Stimulated activated CD4-positive, alpha-beta T cell treated with anti-CD3 and anti-CD28 coated beads, Interleukin-15, amount 100 ng/mL, for 1 hour (primary cell): ENCODE measurements at regions not wholly inside any gene's neighbourhood (a gene's known extent, or its start where the extent isn't known, plus 50 kb on each side); places are given as distances from the start of the nearest gene placed in this dataset.

Source experiments
- DNase-seq, 2 donors: peaks; one replicate each; pipeline ENCODE4 v3.0.0-alpha.2; 2020; ENCODE audit warnings: low read depth in 1 of 2, low spot score in 1 of 2

DNA sequence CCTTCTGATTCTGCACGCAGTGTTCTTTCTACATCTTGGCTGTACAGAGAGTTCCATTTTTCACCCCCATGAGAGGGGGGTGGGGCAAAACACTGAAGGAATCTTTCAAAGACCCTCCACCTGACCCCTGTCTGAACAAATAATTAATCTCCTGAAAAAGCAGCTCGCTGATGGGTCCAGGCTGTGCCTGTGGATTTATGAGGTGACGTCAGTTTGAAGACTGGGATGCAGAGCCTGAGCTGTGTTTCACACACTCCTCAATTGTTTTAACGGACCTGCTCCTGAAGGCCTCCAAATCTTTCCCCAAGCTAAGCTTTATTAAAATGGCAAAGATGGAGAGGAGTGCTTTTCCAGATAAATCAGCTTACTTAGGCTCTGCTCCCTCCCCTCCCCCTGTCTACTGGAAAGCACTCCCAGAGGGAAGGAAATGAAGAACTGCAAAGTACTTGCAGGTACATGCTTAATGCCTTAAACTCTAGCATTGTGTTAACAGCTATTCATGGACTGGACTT is 390.2 kb upstream of the TNP1 start:
- no peak for DNase-seq

GRCh38 chr2:217249121-217250012 is 389.5 kb upstream of the TNP1 start:
- DNase-seq, result no peak

- DNase-seq, result no peak
Observed at GRCh38 chr2:217248312-217248935, 388.6 kb upstream of the TNP1 start.

DNA sequence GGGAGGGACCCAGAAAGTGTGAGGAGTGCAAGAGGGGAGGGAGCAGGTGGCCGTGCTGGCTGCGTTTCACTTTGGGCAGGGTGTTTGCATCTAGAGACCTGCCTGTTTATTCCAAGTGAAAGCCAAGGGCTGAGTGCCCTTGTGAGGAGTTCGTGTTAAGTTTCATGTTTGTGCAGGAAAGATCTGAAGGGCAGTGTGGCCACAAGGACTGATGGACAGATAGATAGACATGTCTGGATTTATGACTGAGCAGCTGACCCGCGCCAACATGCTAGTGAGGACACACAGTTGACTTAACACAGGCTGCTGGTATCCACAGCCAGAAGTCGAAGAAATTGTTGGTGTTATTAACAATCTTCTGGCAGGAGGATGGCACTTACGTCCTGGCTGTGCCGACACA is 387.6 kb upstream of the TNP1 start:
- DNase-seq, result no peak

DNA sequence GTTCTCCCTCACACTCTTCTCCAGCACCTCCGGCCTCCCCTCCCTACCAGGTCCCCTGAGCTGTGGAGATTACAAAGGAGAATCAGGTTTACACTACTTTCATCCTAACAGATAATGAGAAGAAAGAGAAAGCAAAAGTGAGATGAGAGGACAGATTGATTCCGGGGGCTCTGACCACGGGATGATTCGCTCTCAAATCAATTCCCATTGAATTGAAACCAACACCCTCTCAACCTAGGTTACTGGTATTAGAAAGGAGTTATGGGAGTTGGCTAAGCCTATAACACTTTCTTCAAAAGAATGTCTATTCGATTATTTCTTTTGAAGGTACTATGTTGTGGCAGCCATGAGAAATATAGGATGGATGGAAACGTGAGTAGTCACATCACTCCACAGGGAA is 386.2 kb upstream of the TNP1 start:
- DNase-seq, result no peak

DNA sequence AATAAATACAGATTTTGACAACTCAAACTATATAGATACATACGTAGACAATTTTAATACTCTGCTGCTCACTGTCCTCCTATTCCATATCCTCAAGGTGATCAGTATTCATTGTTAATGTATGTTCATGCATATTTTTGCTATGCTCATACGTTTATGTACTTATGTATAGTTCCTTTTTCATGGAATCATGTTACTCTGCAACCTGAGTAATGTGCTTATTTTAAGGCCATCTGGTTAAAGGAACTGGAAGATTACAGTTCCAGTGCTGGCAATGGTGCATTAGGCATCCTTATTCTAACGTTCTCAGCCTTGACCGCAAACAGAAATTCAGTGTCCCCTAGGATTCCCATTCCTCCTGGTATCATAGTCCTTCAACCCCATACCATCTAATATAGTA is 385.0 kb upstream of the TNP1 start:
- DNase-seq, result no peak

DNA sequence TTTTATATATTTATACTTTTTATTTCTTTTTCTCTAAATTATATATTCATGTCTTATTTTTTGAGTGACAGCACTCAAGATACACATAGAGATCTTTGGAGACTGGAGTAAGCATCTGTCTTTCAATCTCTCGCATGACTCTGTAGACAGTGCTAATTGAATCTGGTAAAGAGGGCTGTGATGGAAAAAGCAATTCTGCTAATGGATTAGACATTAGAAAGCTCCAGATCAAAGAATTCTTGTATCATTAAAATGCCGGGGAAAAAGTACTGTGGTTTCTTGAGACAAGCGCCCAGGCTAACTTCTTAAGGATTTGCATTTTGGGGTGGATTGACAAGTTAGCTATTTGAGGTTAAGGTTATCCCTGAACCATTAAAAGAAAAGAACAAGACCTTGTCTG is 383.1 kb upstream of the TNP1 start:
- no peak for DNase-seq

DNA sequence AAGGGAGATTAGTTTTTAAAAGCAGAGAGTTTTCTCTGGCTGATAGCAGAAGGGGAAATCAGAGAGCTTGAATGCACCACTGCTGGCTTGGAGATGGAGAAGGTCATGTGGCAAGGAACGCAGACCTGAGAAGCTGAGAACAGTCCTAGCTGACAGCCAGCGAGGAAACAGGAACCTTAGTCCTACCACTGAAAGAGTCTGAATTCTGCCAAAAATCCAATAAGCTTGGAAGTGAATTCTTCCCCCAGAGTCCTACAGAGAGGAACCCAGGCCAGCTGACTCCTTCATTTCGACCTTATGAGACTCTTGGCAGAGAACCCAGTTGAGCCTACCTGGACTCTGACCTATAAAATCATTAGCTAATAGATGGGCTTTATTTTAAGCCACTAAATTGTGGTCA is 371.9 kb upstream of the TNP1 start:
- no peak for DNase-seq

GRCh38 chr2:217231212-217231611 is 371.3 kb upstream of the TNP1 start:
- no peak for DNase-seq

- no peak for DNase-seq
Observed at GRCh38 chr2:217228732-217229131, 368.9 kb upstream of the TNP1 start.

GRCh38 chr2:217227794-217228193 is 367.9 kb upstream of the TNP1 start:
- no peak for DNase-seq

GRCh38 chr2:217225596-217225995 is 365.7 kb upstream of the TNP1 start:
- no peak for DNase-seq

DNA sequence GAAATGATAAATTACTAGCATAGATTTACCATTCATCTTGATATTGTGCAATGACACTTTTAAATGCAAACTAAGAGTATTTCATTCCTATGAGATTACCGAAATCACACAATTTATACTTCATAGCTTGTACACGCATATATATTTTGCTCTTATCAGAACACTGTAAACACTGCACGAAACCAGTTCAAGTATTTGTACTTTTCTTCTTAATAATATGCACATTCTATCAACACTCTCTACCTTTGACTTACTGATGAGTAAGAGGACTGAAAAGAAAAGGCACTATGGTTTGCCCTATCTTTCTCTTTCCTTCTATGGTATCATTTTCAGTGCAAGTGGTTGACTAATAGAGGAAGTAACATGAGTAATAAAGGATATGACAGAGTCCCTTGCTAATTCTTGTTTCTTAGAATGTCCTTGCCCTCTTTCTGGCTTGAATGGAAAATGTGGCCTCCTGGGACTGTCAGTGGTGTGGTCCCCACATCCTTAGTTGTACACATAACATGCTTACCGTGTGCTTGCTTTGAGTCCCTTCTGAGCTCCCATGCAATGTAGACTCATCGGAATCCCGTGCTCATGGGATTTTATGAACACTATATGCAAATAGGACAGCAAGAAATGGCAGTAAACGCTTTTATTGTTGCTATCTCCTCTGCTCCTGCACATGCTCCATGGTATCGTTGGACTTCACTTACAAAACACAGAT is 363.5 kb upstream of the TNP1 start:
- no peak for DNase-seq

DNA sequence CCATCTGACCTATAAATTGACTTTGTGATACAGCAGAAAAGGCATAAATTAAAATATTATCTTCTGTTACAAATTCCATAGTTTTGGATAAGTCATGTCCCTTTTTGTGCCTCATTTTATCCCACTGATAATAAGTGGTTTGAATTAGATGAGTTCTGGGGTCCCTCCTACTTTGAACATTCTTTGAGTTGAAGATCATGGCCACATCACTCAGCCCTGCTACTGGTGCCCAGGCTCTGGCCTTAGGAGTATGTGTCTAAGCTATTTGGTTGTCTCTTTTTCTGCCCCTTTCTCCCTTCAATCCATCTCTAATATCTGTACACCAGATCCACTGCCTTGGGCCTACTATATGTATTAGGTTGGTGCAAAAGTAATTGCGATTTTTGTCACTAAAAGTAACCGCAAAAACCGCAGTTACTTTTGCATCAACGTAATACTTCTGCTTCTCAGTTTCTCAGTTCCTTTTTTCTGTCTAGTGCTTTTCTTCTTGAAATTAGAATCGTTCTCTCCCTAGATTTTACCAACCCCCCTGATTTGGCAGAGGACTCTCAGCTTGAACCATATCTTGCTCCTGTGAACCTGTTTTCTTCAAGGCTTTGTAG is 362.5 kb upstream of the TNP1 start:
- DNase-seq, result no peak

GRCh38 chr2:217220228-217221013 is 360.6 kb upstream of the TNP1 start:
- no peak for DNase-seq

DNA sequence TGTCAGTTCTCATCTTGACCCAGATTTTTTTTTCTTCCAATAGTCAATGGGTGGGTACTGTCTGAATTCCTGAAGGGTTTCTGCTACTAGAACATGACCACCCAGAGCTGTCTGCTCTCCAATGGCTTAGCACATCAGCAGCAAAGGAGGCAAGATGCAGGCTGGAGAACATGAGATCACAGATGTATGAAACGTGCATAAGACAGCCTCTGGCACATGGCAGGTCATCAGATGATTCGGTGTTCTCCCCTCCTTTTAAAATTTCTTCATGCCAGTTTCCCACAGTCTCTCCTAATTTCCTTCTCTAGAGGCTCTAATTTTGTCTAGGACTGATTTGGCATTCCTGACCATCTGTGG is 359.3 kb upstream of the TNP1 start:
- no peak for DNase-seq

DNA sequence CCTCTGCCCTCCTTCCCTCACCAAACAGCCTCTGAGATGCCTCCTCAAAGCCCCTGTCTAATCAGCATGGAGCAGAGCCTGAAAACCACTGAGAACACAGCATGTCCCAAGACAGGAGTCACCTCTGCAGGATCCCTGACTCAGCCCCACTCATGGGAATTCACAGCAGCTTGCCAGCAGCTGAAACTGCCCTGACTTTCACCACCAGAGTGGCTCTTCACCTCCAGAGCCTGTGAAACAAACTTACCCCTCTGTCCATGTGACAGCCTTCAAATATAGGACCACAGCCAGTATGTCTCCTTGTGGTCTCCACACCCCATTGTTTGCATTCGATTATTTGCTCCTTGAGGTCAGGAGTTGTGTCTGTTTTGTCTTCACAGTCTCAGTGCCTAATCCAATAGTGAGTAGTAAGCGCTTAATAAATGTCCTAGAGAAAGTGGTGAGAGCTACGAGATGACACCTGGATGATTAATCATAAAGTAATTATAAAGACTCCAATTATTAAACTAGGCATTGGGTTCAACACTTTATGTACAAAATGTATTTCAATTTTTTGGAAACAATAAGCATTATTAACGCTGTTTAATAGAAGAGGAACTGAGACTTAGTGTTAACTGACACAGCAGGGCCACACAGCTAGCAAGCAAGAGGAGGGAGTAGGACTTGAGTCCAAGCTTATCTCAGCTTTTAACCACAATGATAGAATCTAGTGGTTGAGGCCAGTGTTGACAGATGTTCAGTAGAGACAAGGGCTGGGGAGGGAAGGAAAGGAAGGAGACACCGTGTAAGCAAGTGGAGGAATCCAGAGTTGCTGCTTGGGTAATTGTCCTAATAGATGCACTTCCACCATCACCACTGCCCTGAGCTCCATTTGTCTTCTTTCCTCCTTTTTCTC is 358.7 kb upstream of the TNP1 start:
- no peak for DNase-seq

GRCh38 chr2:217216982-217217381 is 357.1 kb upstream of the TNP1 start:
- DNase-seq, result no peak

GRCh38 chr2:217216316-217216715 is 356.5 kb upstream of the TNP1 start:
- no peak for DNase-seq

DNA sequence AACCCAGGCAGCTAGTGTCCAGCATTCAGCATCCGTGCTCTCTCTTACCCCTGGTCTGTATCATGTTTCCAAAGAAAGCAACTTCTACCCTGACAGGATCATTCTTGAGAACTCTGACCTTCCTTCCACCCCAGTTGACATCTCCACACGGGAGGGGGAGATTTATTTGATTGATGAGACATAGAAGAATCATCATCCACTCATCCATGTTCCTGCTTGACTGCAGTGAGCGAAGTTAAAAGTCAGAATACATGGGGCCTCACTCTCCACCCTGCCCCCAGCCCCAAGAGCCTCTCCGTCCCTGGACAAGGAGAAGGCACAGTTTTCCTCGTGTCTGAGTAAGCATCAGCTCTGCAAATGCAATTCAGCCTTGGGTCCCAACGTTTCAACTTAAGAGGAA is 356.0 kb upstream of the TNP1 start:
- no peak for DNase-seq
